RWPE2 (cell line): ENCODE measurements at regions not wholly inside any gene's neighbourhood (a gene's known extent, or its start where the extent isn't known, plus 50 kb on each side); places are given as distances from the start of the nearest gene placed in this dataset.

Experiments
- ATAC-seq: fragments of 200-7000 bp; cut with Tn5 transposase; 3 replicates; pipeline ENCODE4 v1.9.1; 2021; ENCODE audit warnings: low read depth
- DNase-seq: peaks from one replicate; pipeline ENCODE4 v3.0.0-alpha.2; 2020; ENCODE audit warnings: low spot score
- H3K27ac ChIP-seq: fragments of 450-650 bp; 2 replicates; pipeline ENCODE4 v1.5.1; 2017; ENCODE audit warnings: mild to moderate bottlenecking; ENCODE audit not compliant: poor library complexity, severe bottlenecking
- H3K27me3 ChIP-seq: fragments of 250-450 bp; sonication (Bioruptor Pico); 2 replicates; pipeline ENCODE4 v1.5.1; 2021; ENCODE audit warnings: mild to moderate bottlenecking, moderate library complexity; ENCODE audit not compliant: insufficient read depth, poor library complexity, severe bottlenecking
- H3K36me3 ChIP-seq: fragments of 250-450 bp; sonication (Bioruptor Pico); 2 replicates; pipeline ENCODE4 v1.5.1; 2020; ENCODE audit warnings: low read depth, mild to moderate bottlenecking, moderate library complexity
- H3K4me1 ChIP-seq: fragments of 250-450 bp; sonication (Bioruptor Pico); 2 replicates; pipeline ENCODE4 v1.5.1; 2021; ENCODE audit warnings: mild to moderate bottlenecking, moderate library complexity; ENCODE audit not compliant: insufficient read depth, poor library complexity, severe bottlenecking
- H3K4me3 ChIP-seq: fragments of 250-450 bp; sonication (Bioruptor Pico); 2 replicates; pipeline ENCODE4 v1.5.1; 2021; ENCODE audit warnings: mild to moderate bottlenecking, moderate library complexity; ENCODE audit not compliant: severe bottlenecking
- H3K9me3 ChIP-seq: fragments of 250-450 bp; sonication (Bioruptor Pico); 2 replicates; pipeline ENCODE4 v1.5.1; 2021; ENCODE audit warnings: mild to moderate bottlenecking, moderate library complexity; ENCODE audit not compliant: severe bottlenecking
- TF ChIP-seq, protein P1 (sequence below): fragments of 450-650 bp; IDR thresholded peaks from one replicate; pipeline ENCODE4 v1.5.1; 2017; ENCODE audit warnings: mild to moderate bottlenecking, moderate library complexity; ENCODE audit not compliant: poor library complexity, severe bottlenecking

DNA sequence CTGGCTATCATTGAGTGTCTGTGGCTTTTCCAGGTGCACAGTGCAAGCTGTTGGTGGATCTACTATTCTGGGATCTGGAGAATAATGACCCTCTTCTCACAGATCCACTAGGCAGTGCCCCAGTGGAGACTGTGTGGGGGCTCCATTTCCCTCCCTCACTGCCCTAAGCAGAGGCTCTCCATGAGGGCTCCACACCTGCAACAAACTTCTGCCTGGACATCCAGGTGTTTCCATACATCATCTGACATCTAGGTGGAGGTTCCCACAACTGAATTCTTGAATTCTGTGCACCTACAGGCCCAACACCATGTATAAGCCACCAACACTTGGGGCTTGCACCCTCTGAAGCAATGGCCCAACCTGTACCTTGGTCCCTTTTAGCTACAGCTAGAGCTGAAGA is 775.4 kb upstream of the CDH2 start:
- TF ChIP-seq, protein P1, sequence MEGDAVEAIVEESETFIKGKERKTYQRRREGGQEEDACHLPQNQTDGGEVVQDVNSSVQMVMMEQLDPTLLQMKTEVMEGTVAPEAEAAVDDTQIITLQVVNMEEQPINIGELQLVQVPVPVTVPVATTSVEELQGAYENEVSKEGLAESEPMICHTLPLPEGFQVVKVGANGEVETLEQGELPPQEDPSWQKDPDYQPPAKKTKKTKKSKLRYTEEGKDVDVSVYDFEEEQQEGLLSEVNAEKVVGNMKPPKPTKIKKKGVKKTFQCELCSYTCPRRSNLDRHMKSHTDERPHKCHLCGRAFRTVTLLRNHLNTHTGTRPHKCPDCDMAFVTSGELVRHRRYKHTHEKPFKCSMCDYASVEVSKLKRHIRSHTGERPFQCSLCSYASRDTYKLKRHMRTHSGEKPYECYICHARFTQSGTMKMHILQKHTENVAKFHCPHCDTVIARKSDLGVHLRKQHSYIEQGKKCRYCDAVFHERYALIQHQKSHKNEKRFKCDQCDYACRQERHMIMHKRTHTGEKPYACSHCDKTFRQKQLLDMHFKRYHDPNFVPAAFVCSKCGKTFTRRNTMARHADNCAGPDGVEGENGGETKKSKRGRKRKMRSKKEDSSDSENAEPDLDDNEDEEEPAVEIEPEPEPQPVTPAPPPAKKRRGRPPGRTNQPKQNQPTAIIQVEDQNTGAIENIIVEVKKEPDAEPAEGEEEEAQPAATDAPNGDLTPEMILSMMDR: no peak
- H3K4me1 ChIP-seq: no peaks in the 10 kb centered on the region
- no peak overlapping the region for H3K27ac ChIP-seq
- H3K27me3 ChIP-seq: no peaks in the 10 kb centered on the region
- DNase-seq (no peak), ATAC-seq (no peak)
- H3K4me3 ChIP-seq: no peak overlapping the region
- no peaks in the 10 kb centered on the region for H3K9me3 ChIP-seq
- no peaks in the 10 kb centered on the region for H3K36me3 ChIP-seq

DNA sequence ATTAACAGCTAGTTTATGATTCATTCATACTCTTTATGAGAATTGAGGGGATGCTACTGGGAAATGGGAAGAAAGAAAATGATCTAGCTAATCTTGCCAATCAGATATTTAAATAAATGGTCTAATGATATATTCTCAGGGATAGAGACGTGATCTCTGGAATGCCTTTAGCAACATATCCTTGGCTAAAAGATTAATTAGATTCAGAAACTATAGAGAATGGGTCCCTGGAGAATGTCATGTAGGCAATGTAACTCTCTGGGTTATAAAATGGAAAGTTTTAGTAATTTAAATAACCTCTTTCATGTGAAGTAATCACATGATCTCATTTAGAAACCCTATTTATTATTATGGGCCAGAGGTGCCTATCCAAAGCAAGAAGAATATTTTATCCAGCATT is 771.0 kb upstream of the CDH2 start:
- Histone ChIP-seq H3K4me1 (no peaks in the 10 kb centered on the region), H3K27me3 (no peaks in the 10 kb centered on the region), H3K4me3 (no peak overlapping the region), H3K9me3 (no peaks in the 10 kb centered on the region), H3K36me3 (no peaks in the 10 kb centered on the region), H3K27ac (no peak overlapping the region)
- ATAC-seq (no peak), DNase-seq (no peak)
- TF ChIP-seq, protein P1: no peak

DNA sequence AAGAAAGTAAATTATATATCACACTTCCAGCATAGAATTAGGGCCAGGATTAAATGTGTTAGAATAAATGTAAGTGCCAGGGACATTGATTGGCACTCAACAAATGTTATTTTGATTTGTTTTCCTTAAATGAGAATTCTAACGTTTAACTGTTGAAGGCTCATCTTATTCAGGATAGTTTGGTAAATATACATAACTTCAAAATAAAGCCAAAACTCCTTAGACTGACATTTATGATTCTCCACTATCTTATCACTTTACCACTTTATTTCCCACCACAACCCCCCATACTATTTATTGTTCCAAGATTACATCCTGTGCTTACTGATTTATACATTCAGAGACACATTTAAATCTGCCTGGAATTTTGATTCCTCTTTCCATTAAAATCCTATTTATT is 769.5 kb upstream of the CDH2 start:
- no peaks in the 10 kb centered on the region for H3K27me3 ChIP-seq
- no peak overlapping the region for H3K4me3 ChIP-seq
- no peaks in the 10 kb centered on the region for H3K4me1 ChIP-seq
- DNase-seq (no peak), ATAC-seq (no peak)
- no peaks in the 10 kb centered on the region for H3K36me3 ChIP-seq
- TF ChIP-seq, protein P1: no peak
- no peak overlapping the region for H3K27ac ChIP-seq
- H3K9me3 ChIP-seq: no peaks in the 10 kb centered on the region

DNA sequence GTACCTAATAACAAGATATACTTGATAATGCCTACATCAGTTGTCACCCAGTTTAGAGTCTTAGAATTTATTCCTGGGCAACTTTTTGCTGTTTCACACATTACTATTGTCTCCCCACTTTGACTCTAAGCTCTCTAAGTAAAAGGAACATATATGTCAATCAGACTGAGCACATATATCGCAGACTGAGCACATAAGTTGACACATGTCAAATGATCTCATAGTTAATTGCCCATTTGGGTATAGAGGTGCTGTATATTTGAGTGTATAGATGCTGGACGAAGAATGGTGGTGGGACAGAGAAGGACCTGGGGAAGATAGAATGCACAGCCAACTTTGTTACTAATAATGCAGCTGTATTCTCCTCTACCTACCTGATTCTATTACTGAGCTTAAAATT is 746.0 kb upstream of the CDH2 start:
- ATAC-seq: no peak
- TF ChIP-seq, protein P1: no peak

DNA sequence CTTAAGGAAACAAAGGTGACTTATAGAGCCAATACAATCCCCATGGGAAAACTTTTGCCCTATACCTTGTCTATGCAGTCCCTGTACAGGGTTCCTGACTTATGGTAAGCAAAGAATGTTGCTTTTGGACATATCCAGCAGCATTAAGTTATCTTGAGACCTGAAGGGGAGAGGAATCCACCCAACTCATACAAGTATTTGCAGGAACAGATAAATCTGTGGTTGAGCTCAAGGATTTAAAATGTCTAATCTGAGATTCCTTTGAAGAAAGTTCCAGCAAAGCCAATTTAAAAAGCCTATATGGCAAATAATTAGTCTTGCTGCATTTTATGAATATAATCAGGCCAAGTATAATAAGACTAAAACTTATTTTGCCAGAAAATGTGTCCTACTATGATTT is 739.5 kb upstream of the CDH2 start:
- no peaks in the 10 kb centered on the region for H3K27me3 ChIP-seq
- no peak overlapping the region for H3K4me3 ChIP-seq
- H3K4me1 ChIP-seq: no peaks in the 10 kb centered on the region
- H3K27ac ChIP-seq: no peak overlapping the region
- no peaks in the 10 kb centered on the region for H3K36me3 ChIP-seq
- TF ChIP-seq, protein P1: no peak
- no peak for DNase-seq
- ATAC-seq: no peak
- H3K9me3 ChIP-seq: no peaks in the 10 kb centered on the region

More for the DNA sequence above, 746.0 kb upstream of the CDH2 start:
- no peak for DNase-seq
- Histone ChIP-seq H3K36me3 (no peaks in the 10 kb centered on the region), H3K4me1 (no peaks in the 10 kb centered on the region), H3K27me3 (no peaks in the 10 kb centered on the region), H3K27ac (no peak overlapping the region), H3K4me3 (no peak overlapping the region), H3K9me3 (no peaks in the 10 kb centered on the region)
